ENCODE measurements at regions not wholly inside any gene's neighbourhood (a gene's known extent, or its start where the extent isn't known, plus 50 kb on each side); places are given as distances from the start of the nearest gene placed in this dataset.

DNA sequence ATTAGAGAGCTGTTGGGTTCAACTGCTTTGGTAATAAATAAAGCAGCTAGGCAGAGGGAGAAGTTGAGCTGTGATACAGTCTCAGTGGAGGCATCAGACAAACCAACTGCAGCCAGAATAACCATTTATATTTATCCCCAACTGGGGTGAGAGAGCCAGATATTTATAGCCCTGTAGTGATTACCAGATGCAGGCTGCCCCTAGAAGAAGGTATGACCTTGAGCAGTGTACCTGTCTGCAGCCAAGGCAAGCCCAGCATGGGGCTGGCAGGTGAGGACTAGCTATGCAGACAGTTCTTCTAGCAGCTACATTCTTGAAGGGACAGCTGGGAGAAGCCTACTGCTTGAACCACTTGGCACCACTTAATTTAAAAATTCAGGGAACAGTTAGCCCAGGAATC lies 144.4 kb upstream of the EPHA3 start:
- no peak for ATAC-seq
- no peak for TF ChIP-seq OSR1 (CRISPR knock-in tag; IDR thresholded peaks at IDR 0.05)
- TF ChIP-seq CSDC2 (CRISPR knock-in tag; IDR thresholded peaks at IDR 0.05) = no peak
- no peak for TF ChIP-seq ARNTL (CRISPR knock-in tag; IDR thresholded peaks at IDR 0.05; ENCODE audit: borderline replicate concordance, low read depth)
- TF ChIP-seq, protein P1, sequence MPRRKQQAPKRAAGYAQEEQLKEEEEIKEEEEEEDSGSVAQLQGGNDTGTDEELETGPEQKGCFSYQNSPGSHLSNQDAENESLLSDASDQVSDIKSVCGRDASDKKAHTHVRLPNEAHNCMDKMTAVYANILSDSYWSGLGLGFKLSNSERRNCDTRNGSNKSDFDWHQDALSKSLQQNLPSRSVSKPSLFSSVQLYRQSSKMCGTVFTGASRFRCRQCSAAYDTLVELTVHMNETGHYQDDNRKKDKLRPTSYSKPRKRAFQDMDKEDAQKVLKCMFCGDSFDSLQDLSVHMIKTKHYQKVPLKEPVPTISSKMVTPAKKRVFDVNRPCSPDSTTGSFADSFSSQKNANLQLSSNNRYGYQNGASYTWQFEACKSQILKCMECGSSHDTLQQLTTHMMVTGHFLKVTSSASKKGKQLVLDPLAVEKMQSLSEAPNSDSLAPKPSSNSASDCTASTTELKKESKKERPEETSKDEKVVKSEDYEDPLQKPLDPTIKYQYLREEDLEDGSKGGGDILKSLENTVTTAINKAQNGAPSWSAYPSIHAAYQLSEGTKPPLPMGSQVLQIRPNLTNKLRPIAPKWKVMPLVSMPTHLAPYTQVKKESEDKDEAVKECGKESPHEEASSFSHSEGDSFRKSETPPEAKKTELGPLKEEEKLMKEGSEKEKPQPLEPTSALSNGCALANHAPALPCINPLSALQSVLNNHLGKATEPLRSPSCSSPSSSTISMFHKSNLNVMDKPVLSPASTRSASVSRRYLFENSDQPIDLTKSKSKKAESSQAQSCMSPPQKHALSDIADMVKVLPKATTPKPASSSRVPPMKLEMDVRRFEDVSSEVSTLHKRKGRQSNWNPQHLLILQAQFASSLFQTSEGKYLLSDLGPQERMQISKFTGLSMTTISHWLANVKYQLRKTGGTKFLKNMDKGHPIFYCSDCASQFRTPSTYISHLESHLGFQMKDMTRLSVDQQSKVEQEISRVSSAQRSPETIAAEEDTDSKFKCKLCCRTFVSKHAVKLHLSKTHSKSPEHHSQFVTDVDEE (CRISPR knock-in tag; IDR thresholded peaks at IDR 0.05) = no peak
- no peak for TF ChIP-seq ISL1 (CRISPR knock-in tag; IDR thresholded peaks at IDR 0.05)
- TF ChIP-seq ZNF8 (CRISPR knock-in tag; IDR thresholded peaks at IDR 0.05) = no peak
- TF ChIP-seq GLIS3 (CRISPR knock-in tag; IDR thresholded peaks at IDR 0.05) = no peak
- no peak for TF ChIP-seq BACH2 (CRISPR knock-in tag; IDR thresholded peaks at IDR 0.05; ENCODE audit: borderline replicate concordance)
- TF ChIP-seq PPARA (CRISPR knock-in tag; IDR thresholded peaks at IDR 0.05; ENCODE audit: borderline replicate concordance) = no peak
- no peak for TF ChIP-seq ZNF70 (CRISPR knock-in tag; IDR thresholded peaks at IDR 0.05)
- TF ChIP-seq ZNF565 (CRISPR knock-in tag; conservative IDR thresholded peaks at IDR 0.05; ENCODE audit: low read depth) = no peak
- TF ChIP-seq, protein P2, sequence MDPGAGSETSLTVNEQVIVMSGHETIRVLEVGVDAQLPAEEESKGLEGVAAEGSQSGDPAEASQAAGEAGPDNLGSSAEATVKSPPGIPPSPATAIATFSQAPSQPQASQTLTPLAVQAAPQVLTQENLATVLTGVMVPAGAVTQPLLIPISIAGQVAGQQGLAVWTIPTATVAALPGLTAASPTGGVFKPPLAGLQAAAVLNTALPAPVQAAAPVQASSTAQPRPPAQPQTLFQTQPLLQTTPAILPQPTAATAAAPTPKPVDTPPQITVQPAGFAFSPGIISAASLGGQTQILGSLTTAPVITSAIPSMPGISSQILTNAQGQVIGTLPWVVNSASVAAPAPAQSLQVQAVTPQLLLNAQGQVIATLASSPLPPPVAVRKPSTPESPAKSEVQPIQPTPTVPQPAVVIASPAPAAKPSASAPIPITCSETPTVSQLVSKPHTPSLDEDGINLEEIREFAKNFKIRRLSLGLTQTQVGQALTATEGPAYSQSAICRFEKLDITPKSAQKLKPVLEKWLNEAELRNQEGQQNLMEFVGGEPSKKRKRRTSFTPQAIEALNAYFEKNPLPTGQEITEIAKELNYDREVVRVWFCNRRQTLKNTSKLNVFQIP (CRISPR knock-in tag; IDR thresholded peaks at IDR 0.05; ENCODE audit: borderline replicate concordance, low read depth) = no peak
- TF ChIP-seq, protein P3, sequence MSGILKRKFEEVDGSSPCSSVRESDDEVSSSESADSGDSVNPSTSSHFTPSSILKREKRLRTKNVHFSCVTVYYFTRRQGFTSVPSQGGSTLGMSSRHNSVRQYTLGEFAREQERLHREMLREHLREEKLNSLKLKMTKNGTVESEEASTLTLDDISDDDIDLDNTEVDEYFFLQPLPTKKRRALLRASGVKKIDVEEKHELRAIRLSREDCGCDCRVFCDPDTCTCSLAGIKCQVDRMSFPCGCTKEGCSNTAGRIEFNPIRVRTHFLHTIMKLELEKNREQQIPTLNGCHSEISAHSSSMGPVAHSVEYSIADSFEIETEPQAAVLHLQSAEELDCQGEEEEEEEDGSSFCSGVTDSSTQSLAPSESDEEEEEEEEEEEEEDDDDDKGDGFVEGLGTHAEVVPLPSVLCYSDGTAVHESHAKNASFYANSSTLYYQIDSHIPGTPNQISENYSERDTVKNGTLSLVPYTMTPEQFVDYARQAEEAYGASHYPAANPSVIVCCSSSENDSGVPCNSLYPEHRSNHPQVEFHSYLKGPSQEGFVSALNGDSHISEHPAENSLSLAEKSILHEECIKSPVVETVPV (CRISPR knock-in tag; IDR thresholded peaks at IDR 0.05) = no peak
- no peak for TF ChIP-seq ZFP3 (CRISPR knock-in tag; IDR thresholded peaks at IDR 0.05)
- TF ChIP-seq TOX (CRISPR knock-in tag; IDR thresholded peaks at IDR 0.05; ENCODE audit: borderline replicate concordance) = no peak
- TF ChIP-seq RARB (CRISPR knock-in tag; IDR thresholded peaks at IDR 0.05) = no peak
- TF ChIP-seq, protein P4, sequence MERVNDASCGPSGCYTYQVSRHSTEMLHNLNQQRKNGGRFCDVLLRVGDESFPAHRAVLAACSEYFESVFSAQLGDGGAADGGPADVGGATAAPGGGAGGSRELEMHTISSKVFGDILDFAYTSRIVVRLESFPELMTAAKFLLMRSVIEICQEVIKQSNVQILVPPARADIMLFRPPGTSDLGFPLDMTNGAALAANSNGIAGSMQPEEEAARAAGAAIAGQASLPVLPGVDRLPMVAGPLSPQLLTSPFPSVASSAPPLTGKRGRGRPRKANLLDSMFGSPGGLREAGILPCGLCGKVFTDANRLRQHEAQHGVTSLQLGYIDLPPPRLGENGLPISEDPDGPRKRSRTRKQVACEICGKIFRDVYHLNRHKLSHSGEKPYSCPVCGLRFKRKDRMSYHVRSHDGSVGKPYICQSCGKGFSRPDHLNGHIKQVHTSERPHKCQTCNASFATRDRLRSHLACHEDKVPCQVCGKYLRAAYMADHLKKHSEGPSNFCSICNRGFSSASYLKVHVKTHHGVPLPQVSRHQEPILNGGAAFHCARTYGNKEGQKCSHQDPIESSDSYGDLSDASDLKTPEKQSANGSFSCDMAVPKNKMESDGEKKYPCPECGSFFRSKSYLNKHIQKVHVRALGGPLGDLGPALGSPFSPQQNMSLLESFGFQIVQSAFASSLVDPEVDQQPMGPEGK (CRISPR knock-in tag; IDR thresholded peaks at IDR 0.05; ENCODE audit: borderline replicate concordance) = no peak
- no peak for TF ChIP-seq ZFP30 (CRISPR knock-in tag; IDR thresholded peaks at IDR 0.05)
- no peak for TF ChIP-seq ZC3H10 (CRISPR knock-in tag; IDR thresholded peaks at IDR 0.05)

DNA sequence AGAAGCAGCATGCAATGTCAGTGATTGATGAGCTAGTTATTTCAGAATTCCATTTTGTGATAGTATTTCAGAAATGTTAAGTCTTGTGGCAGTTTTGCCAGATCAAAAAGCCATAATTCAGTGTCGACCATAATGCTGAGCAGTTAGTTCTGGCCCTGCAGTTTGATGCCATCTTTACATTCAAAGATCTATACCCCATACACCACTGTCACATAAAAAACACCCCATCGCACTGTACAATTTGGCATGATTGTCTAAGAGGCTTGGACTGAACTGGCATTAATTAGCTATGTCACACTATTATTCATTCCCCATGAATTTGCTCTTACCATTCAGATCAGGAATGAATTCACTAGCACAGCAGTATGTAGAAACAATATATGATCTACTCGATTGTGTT lies 127.7 kb upstream of the EPHA3 start:
- no peak for ATAC-seq
- TF ChIP-seq, protein P4 (CRISPR knock-in tag; IDR thresholded peaks at IDR 0.05; ENCODE audit: borderline replicate concordance) = no peak
- TF ChIP-seq, protein P5, sequence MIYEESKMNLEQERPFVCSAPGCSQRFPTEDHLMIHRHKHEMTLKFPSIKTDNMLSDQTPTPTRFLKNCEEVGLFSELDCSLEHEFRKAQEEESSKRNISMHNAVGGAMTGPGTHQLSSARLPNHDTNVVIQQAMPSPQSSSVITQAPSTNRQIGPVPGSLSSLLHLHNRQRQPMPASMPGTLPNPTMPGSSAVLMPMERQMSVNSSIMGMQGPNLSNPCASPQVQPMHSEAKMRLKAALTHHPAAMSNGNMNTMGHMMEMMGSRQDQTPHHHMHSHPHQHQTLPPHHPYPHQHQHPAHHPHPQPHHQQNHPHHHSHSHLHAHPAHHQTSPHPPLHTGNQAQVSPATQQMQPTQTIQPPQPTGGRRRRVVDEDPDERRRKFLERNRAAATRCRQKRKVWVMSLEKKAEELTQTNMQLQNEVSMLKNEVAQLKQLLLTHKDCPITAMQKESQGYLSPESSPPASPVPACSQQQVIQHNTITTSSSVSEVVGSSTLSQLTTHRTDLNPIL (CRISPR knock-in tag; IDR thresholded peaks at IDR 0.05; ENCODE audit: low read depth) = no peak
- TF ChIP-seq ZNF70 (CRISPR knock-in tag; IDR thresholded peaks at IDR 0.05) (no peak), TOX (CRISPR knock-in tag; IDR thresholded peaks at IDR 0.05; ENCODE audit: borderline replicate concordance) (no peak), SNAI2 (CRISPR knock-in tag; IDR thresholded peaks at IDR 0.05) (no peak), ZFP3 (CRISPR knock-in tag; IDR thresholded peaks at IDR 0.05) (no peak), BACH2 (CRISPR knock-in tag; IDR thresholded peaks at IDR 0.05; ENCODE audit: borderline replicate concordance) (no peak), CSDC2 (CRISPR knock-in tag; IDR thresholded peaks at IDR 0.05) (no peak), ZFP30 (CRISPR knock-in tag; IDR thresholded peaks at IDR 0.05) (no peak), OSR1 (CRISPR knock-in tag; IDR thresholded peaks at IDR 0.05) (no peak), ZC3H10 (CRISPR knock-in tag; IDR thresholded peaks at IDR 0.05) (no peak), ZNF565 (CRISPR knock-in tag; conservative IDR thresholded peaks at IDR 0.05; ENCODE audit: low read depth) (no peak), GLIS3 (CRISPR knock-in tag; IDR thresholded peaks at IDR 0.05) (no peak)
- TF ChIP-seq, protein P3 (CRISPR knock-in tag; IDR thresholded peaks at IDR 0.05) = no peak
- TF ChIP-seq, protein P1 (CRISPR knock-in tag; IDR thresholded peaks at IDR 0.05) = no peak

Data from SK-N-SH treated with all-trans-retinoic acid at 6 μM for 48 hours (cell line).